Amniotic stem cell (primary cell): ENCODE measurements at regions not wholly inside any gene's neighbourhood (a gene's known extent, or its start where the extent isn't known, plus 50 kb on each side); places are given as distances from the start of the nearest gene placed in this dataset.
"Not testable (repeated sequence)": the region's sequence is repeated elsewhere in the genome, so short reads cannot be mapped to it uniquely, and the experiment has no call there.

Source experiments
- DNase-seq: peaks from one replicate; lab custom pipeline; 2025; lab: John Stamatoyannopoulos, UW

- DNase-seq, result no peak
Measured at GRCh38 chr3:153830552-153830951, 290.6 kb upstream of the ARHGEF26 start.

- no peak for DNase-seq
Measured at GRCh38 chr3:153835540-153835939, 285.6 kb upstream of the ARHGEF26 start.

GRCh38 chr3:153840487-153840886 is 280.7 kb upstream of the ARHGEF26 start:
- DNase-seq, result no peak

GRCh38 chr3:153843994-153844393 is 277.2 kb upstream of the ARHGEF26 start:
- no peak for DNase-seq

GRCh38 chr3:153845311-153845710 is 275.9 kb upstream of the ARHGEF26 start:
- no peak for DNase-seq

- DNase-seq, result no peak
Measured at GRCh38 chr3:153848702-153849101, 272.5 kb upstream of the ARHGEF26 start.

- DNase-seq, result no peak
Measured at GRCh38 chr3:153852355-153852754, 268.8 kb upstream of the ARHGEF26 start.

- no peak for DNase-seq
Measured at GRCh38 chr3:153853163-153853562, 268.0 kb upstream of the ARHGEF26 start.

GRCh38 chr3:153855772-153856171 is 265.4 kb upstream of the ARHGEF26 start:
- no peak for DNase-seq

GRCh38 chr3:153856932-153857331 is 264.3 kb upstream of the ARHGEF26 start:
- DNase-seq, result no peak

GRCh38 chr3:153864793-153865192 is 256.4 kb upstream of the ARHGEF26 start:
- DNase-seq, result no peak

- no peak for DNase-seq
Measured at GRCh38 chr3:153866901-153867300, 254.3 kb upstream of the ARHGEF26 start.

GRCh38 chr3:153874348-153874747 is 246.8 kb upstream of the ARHGEF26 start:
- DNase-seq, result not testable (repeated sequence)

GRCh38 chr3:153880493-153880892 is 240.7 kb upstream of the ARHGEF26 start:
- no peak for DNase-seq

GRCh38 chr3:153881201-153881600 is 240.0 kb upstream of the ARHGEF26 start:
- no peak for DNase-seq

GRCh38 chr3:153885359-153885758 is 235.8 kb upstream of the ARHGEF26 start:
- DNase-seq, result no peak

- DNase-seq, result no peak
Measured at GRCh38 chr3:153889905-153890334, 231.3 kb upstream of the ARHGEF26 start.

- no peak for DNase-seq
Measured at GRCh38 chr3:153892126-153892525, 229.1 kb upstream of the ARHGEF26 start.

- DNase-seq, result no peak
Measured at GRCh38 chr3:153894857-153895256, 226.3 kb upstream of the ARHGEF26 start.

- no peak for DNase-seq
Measured at GRCh38 chr3:153896197-153896596, 225.0 kb upstream of the ARHGEF26 start.

- DNase-seq, result no peak
Measured at GRCh38 chr3:153897025-153897723, 224.0 kb upstream of the ARHGEF26 start.

GRCh38 chr3:153897842-153898241 is 223.3 kb upstream of the ARHGEF26 start:
- DNase-seq, result no peak

GRCh38 chr3:153901152-153901551 is 220.0 kb upstream of the ARHGEF26 start:
- no peak for DNase-seq

GRCh38 chr3:153901991-153902390 is 219.2 kb upstream of the ARHGEF26 start:
- DNase-seq, result no peak
